PC-9 (cell line): ENCODE measurements at regions not wholly inside any gene's neighbourhood (a gene's known extent, or its start where the extent isn't known, plus 50 kb on each side); places are given as distances from the start of the nearest gene placed in this dataset.

Source experiments
- BruUV-seq: library from RNA; stranded (reverse); fragments of 400-500 nt; replicated peaks from 2 replicates; lab custom pipeline; 2021; lab: Mats Ljungman, UMichigan
- CTCF ChIA-PET: fragments of 300-600 bp; sonication (Branson Sonifier 250); formaldehyde crosslinking; loops from one replicate; lab custom pipeline; 2022; ENCODE audit warnings: antibody characterized with exemption; lab: Charles Lee
- POLR2A ChIA-PET: fragments of 300-600 bp; sonication (Branson Sonifier 250); formaldehyde crosslinking; loops from one replicate; lab custom pipeline; 2022; ENCODE audit warnings: antibody characterized with exemption; ENCODE audit not compliant: unreplicated experiment; lab: Charles Lee
- DNase-seq, 2 experiments: peaks; one replicate each; pipeline versions ENCODE4 v3.0.0 to v3.0.0-alpha.2; 2015 to 2022; ENCODE audit warnings: mixed read lengths in 1 of 2
- H2AFZ ChIP-seq: fragments of 200-600 bp; sonication (generic); 2 replicates; pipeline ENCODE4 v1.8.1; 2017; ENCODE audit warnings: antibody characterized with exemption
- H3F3A ChIP-seq: fragments of 200-600 bp; sonication (generic); 2 replicates; pipeline ENCODE4 v1.8.1; 2017; ENCODE audit warnings: antibody characterized with exemption, mild to moderate bottlenecking, low read depth; ENCODE audit not compliant: insufficient read depth
- H3K27ac ChIP-seq: fragments of 200-600 bp; sonication (generic); 2 replicates; pipeline ENCODE4 v1.6.1; 2016; ENCODE audit warnings: mixed run types
- H3K27me3 ChIP-seq: fragments of 200-600 bp; sonication (generic); 2 replicates; pipeline ENCODE4 v1.6.1; 2016; ENCODE audit warnings: low read depth, mixed run types; ENCODE audit not compliant: insufficient read depth
- H3K36me3 ChIP-seq: fragments of 200-600 bp; sonication (generic); 2 replicates; pipeline ENCODE4 v1.6.1; 2016; ENCODE audit warnings: low read depth, mixed run types
- H3K4me1 ChIP-seq: fragments of 200-600 bp; sonication (generic); replicated peaks from 2 replicates; pipeline ENCODE4 v1.6.1; 2016; ENCODE audit warnings: mixed run types; ENCODE audit not compliant: insufficient read depth
- H3K4me2 ChIP-seq: fragments of 200-600 bp; sonication (generic); 2 replicates; pipeline ENCODE4 v1.6.1; 2017; ENCODE audit warnings: mixed run types
- H3K4me3 ChIP-seq: fragments of 200-600 bp; sonication (generic); 2 replicates; pipeline ENCODE4 v1.6.1; 2016; ENCODE audit warnings: mixed run types
- H3K79me2 ChIP-seq: fragments of 200-600 bp; sonication (generic); 2 replicates; pipeline ENCODE4 v1.6.1; 2017; ENCODE audit warnings: low read depth, mixed run types
- H3K9me2 ChIP-seq: fragments of 200-600 bp; sonication (generic); 2 replicates; pipeline ENCODE4 v1.8.1; 2017; ENCODE audit warnings: mild to moderate bottlenecking; ENCODE audit not compliant: insufficient read depth
- H3K9me3 ChIP-seq: fragments of 200-600 bp; sonication (generic); 2 replicates; pipeline ENCODE4 v1.8.1; 2016; ENCODE audit warnings: low read depth; ENCODE audit not compliant: insufficient read depth
- H4K20me1 ChIP-seq: fragments of 200-600 bp; sonication (generic); 2 replicates; pipeline ENCODE4 v1.8.1; 2017; ENCODE audit not compliant: insufficient read depth
- EZH2 ChIP-seq: fragments of 200-600 bp; sonication (generic); IDR thresholded peaks from 2 replicates; pipeline ENCODE4 v1.8.0; 2017; ENCODE audit warnings: antibody characterized with exemption, low read depth
- intact Hi-C: fragments of 100-400 bp; cut with micrococcal nuclease; formaldehyde crosslinking; loops from one replicate; pipeline ENCODE4 v1.10.0; 2022; ENCODE audit not compliant: unreplicated experiment
- TF ChIP-seq, protein P1 (sequence below): fragments of 200-600 bp; sonication (generic); conservative IDR thresholded peaks from 2 replicates; pipeline ENCODE4 v1.6.1; 2017; ENCODE audit warnings: mixed run types, antibody characterized with exemption, mild to moderate bottlenecking, moderate library complexity

DNA sequence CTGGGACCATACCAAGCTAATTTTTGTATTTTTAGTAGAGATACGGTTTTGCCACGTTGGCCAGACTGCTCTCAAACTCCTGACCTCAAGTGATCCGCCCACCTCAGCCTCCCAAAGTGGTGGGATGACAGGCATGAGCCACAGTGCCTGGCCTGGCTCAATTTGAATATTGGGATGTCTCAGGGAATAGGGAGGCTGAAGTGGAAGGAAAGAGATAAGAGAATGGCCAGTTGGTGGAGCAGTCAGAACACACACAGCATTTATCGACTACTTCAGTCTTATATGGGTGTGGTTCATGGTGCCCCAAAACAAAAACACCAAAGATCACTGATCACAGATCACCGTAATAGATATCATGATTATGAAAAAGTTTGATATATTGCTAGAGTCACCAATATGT, 144.4 kb downstream of the GMNC start:
- POLR2A ChIA-PET = no interaction called here
- Histone ChIP-seq H3F3A (no peaks in the 10 kb centered on the region), H3K9me2 (no peaks in the 10 kb centered on the region; the same call in 1 of the 2 replicates), H3K27me3 (no peaks in the 10 kb centered on the region), H3K4me1 (no peaks in the 10 kb centered on the region; the same call in 1 of the 2 replicates), H4K20me1 (no peaks in the 10 kb centered on the region), H3K4me2 (no peak overlapping the region), H3K4me3 (no peak overlapping the region), H3K36me3 (no peaks in the 10 kb centered on the region), H3K79me2 (no peaks in the 10 kb centered on the region), H3K9me3 (no peaks in the 10 kb centered on the region; the same call in 1 of the 2 replicates), H2AFZ (no peak overlapping the region), H3K27ac (no peak overlapping the region)
- DNase-seq = no peak
- no TSS peak for BruUV-seq
- CTCF ChIA-PET = interaction anchor here (0.6 kb wide), 1 partner anchor 57 kb away, joined by 3 read pairs; no protein-coding TSS in a partner anchor
- TF ChIP-seq EZH2 = no peak
- TF ChIP-seq, protein P1, sequence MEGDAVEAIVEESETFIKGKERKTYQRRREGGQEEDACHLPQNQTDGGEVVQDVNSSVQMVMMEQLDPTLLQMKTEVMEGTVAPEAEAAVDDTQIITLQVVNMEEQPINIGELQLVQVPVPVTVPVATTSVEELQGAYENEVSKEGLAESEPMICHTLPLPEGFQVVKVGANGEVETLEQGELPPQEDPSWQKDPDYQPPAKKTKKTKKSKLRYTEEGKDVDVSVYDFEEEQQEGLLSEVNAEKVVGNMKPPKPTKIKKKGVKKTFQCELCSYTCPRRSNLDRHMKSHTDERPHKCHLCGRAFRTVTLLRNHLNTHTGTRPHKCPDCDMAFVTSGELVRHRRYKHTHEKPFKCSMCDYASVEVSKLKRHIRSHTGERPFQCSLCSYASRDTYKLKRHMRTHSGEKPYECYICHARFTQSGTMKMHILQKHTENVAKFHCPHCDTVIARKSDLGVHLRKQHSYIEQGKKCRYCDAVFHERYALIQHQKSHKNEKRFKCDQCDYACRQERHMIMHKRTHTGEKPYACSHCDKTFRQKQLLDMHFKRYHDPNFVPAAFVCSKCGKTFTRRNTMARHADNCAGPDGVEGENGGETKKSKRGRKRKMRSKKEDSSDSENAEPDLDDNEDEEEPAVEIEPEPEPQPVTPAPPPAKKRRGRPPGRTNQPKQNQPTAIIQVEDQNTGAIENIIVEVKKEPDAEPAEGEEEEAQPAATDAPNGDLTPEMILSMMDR = no peak
- intact Hi-C loops = no loop called here

DNA sequence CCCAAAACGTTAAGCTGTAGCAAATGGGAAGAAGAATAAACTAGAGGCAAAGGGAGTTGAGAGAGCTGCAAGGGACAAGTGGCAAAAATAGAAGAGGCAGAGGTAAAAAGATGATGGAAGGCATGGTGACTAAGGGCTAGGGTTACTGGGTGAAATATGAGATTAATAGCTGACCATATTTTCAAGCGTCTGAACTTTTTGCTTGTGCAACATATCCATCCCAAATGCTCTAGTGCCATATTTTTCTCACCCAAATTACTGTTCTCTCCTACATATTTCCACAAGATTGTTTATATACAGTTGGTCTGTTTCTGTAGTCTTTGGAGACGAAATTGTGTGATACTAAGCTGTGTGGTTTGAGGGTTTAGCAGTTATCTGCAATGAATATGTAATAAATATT, 145.5 kb downstream of the GMNC start:
- no peak overlapping the region for H3K4me2 ChIP-seq
- 0 out of 2 replicates have a peak overlapping the region, but pooled peaks have one; percentile 58 for H2AFZ ChIP-seq
- BruUV-seq = no TSS peak
- H3K9me2 ChIP-seq = no peaks in the 10 kb centered on the region; the same call in 1 of the 2 replicates
- no peaks in the 10 kb centered on the region for H3K36me3 ChIP-seq
- H3F3A ChIP-seq = no peaks in the 10 kb centered on the region
- ChIA-PET POLR2A (no interaction called here), CTCF (no interaction called here)
- no peak for TF ChIP-seq EZH2
- TF ChIP-seq, protein P1 = no peak
- no peak overlapping the region for H3K4me3 ChIP-seq
- intact Hi-C loops = no loop called here
- H3K27me3 ChIP-seq = no peaks in the 10 kb centered on the region
- H4K20me1 ChIP-seq = no peaks in the 10 kb centered on the region
- no peak overlapping the region for H3K27ac ChIP-seq
- DNase-seq = no peak
- no peaks in the 10 kb centered on the region; the same call in 1 of the 2 replicates for H3K9me3 ChIP-seq
- H3K4me1 ChIP-seq = no peaks in the 10 kb centered on the region; the same call in 1 of the 2 replicates
- no peaks in the 10 kb centered on the region for H3K79me2 ChIP-seq

DNA sequence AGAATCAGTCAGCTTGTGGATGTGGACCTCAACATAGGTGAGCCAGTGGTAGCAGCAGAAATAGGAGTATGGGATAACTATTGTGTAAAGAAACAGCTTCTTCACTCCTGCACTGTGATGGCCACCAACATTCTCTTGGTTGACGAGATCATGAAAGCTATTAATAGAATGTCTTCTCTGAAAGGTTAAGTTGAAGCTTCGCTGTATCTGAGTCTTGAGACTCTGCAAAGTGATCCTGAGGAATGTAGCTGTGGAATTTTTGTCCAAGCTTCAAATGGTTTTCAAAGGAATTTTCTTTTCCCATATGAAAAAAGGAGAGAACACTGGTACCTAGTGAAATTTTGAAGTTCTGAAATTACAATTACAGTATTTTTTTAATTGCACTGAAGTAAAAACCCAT, 146.3 kb downstream of the GMNC start:
- no peaks in the 10 kb centered on the region for H3F3A ChIP-seq
- no peaks in the 10 kb centered on the region for H3K36me3 ChIP-seq
- H4K20me1 ChIP-seq = no peaks in the 10 kb centered on the region
- no peaks in the 10 kb centered on the region; the same call in 1 of the 2 replicates for H3K9me3 ChIP-seq
- no TSS peak for BruUV-seq
- DNase-seq = no peak
- H3K27me3 ChIP-seq = no peaks in the 10 kb centered on the region
- no peaks in the 10 kb centered on the region; the same call in 1 of the 2 replicates for H3K4me1 ChIP-seq
- H3K9me2 ChIP-seq = no peaks in the 10 kb centered on the region; the same call in 1 of the 2 replicates
- H3K4me3 ChIP-seq = no peak overlapping the region
- no peak overlapping the region for H3K27ac ChIP-seq
- intact Hi-C loops = no loop called here
- no peaks in the 10 kb centered on the region for H3K79me2 ChIP-seq
- no peak overlapping the region for H3K4me2 ChIP-seq
- POLR2A ChIA-PET = no interaction called here
- H2AFZ ChIP-seq = no peak overlapping the region
- TF ChIP-seq EZH2 = no peak
- TF ChIP-seq, protein P1 = no peak
- CTCF ChIA-PET = no interaction called here
